Pancreas (tissue), 10 donors: ENCODE measurements at regions not wholly inside any gene's neighbourhood (a gene's known extent, or its start where the extent isn't known, plus 50 kb on each side); places are given as distances from the start of the nearest gene placed in this dataset.

ENCODE experiments used
- ATAC-seq, 4 donors: fragments of 200-7000 bp; cut with Tn5 transposase; one replicate each; pipeline versions ENCODE4 v1.8.0 to v1.9.1; 2020; ENCODE audit warnings: mild to moderate bottlenecking in 4 of 4, moderate library complexity in 4 of 4
- DNase-seq, 6 donors: peaks; one replicate each; pipeline ENCODE4 v3.0.0-alpha.2; 2020
- FAIRE-seq: peaks from 2 replicates; lab custom pipeline; 2012; peaks lifted over from hg19 to GRCh38; lab: Jason Lieb, UNC
- H3K27ac ChIP-seq, 4 donors: fragments of 200-600 bp; sonication (generic); 1 replicate in 3 of 4; 2 replicates in 1 of 4; pipeline versions ENCODE4 v1.5.0 to v1.8.0; 2020
- H3K27me3 ChIP-seq, 4 donors: fragments of 200-600 bp; one replicate each; pipeline ENCODE4 v1.8.0; 2021
- H3K36me3 ChIP-seq, 3 donors: fragments of 200-600 bp; sonication (generic) in 1 of 3; one replicate each; pipeline versions ENCODE4 v1.5.0 to v1.8.0; 2020 to 2021
- H3K4me1 ChIP-seq, 3 donors: fragments of 200-600 bp; one replicate each; pipeline ENCODE4 v1.8.0; 2021
- H3K4me3 ChIP-seq, 4 donors: fragments of 200-600 bp; sonication (generic) in 2 of 4; one replicate each; pipeline versions ENCODE4 v1.5.0 to v1.8.0; 2020 to 2021
- H3K9me3 ChIP-seq, 4 donors: fragments of 200-600 bp; one replicate each; pipeline ENCODE4 v1.8.0; 2021
- CTCF ChIP-seq, 4 donors: fragments of 200-600 bp; sonication (generic) in 3 of 4; IDR thresholded peaks; one replicate each; pipeline versions ENCODE4 v1.5.0 to v1.8.0; 2021; ENCODE audit warnings: antibody characterized with exemption in 4 of 4
- WGBS, 2 donors: extraction: QIAGEN DNeasy Blood & Tissue Kit; methylation state at CpG; one replicate each; pipeline ENCODE4 v1.1.7; 2013; 5-methylcytosine and 5-hydroxymethylcytosine counted together
- intact Hi-C, 3 donors: fragments of 100-400 bp; cut with DNase I; formaldehyde crosslinking; loops; one replicate each; pipeline versions ENCODE4 v1.11.1 to v1.14.2; 2022
- donor health status: healthy with polysubstance abuse.
- donor health status: DM: no; HTN: no; CAD: no; lungs with moderate emphysema.
- donor health status: DM: no; HTN: no; CAD: no.
- donor health status: control.
- donor health status: control.
- donor health status: Bipolar disorder and iron deficiency.
- donor health status: DM: yes; HTN: yes; CAD: no.
- donor health status: DM: no; HTN: no; CAD: no.
- donor health status: DM: no; HTN: no; CAD: no.
- donor health status: DM: yes; HTN: yes; CAD: no.

DNA sequence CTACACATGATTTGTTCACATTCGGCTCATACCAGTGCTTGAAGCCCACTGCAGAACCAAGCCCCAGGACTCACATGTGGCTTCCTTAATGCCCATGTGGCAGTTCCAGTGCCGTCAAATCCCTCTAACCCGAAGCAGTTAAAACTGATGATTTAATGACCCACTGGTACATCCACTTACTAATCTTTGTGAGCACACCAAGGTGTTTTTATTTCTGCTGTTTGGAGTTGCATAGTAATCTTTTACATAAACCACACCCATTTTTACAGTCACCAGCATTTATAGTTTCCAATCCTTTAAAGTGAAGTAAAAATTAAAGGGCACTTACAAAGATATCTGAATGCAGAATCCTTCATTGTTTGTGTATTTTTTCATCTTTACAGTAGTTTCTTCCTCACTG, 232.0 kb downstream of the ANKRD60 start:
- no peak for ATAC-seq
- no peak overlapping the region for H3K27ac ChIP-seq
- no peak overlapping the region for H3K4me3 ChIP-seq
- no peaks in the 10 kb centered on the region for H3K9me3 ChIP-seq
- 51 to 64% methylated on average over 3 of the region's 3 CpGs for WGBS, 2 donors
- FAIRE-seq: no peak
- H3K4me1 ChIP-seq: peaks cover 0 to 5% (median 4%) of the 10 kb centered on the region in 3 donors
- H3K36me3 ChIP-seq: no peaks in the 10 kb centered on the region
- intact Hi-C loops: no loop called here
- no peak for TF ChIP-seq CTCF (IDR thresholded peaks at IDR 0.05)
- peak in 1 of 6 donors; percentile 7 for DNase-seq
- no peaks in the 10 kb centered on the region for H3K27me3 ChIP-seq

- no peaks in the 10 kb centered on the region for H3K36me3 ChIP-seq
- DNase-seq: peak in 1 of 6 donors; percentile 19
- 74 to 85% methylated on average over 8 of the region's 8 CpGs for WGBS, 2 donors
- H3K27ac ChIP-seq: no peak overlapping the region
- FAIRE-seq: no peak
- no peak for TF ChIP-seq CTCF (IDR thresholded peaks at IDR 0.05)
- ATAC-seq: no peak
- intact Hi-C loops: no loop called here
- H3K27me3 ChIP-seq: no peaks in the 10 kb centered on the region
- no peak overlapping the region for H3K4me3 ChIP-seq
- H3K9me3 ChIP-seq: no peaks in the 10 kb centered on the region
- peaks cover 0 to 4% (median under 1%) of the 10 kb centered on the region in 3 donors for H3K4me1 ChIP-seq
Measured at GRCh38 chr20:57995381-57995977, 233.0 kb downstream of the ANKRD60 start.

DNA sequence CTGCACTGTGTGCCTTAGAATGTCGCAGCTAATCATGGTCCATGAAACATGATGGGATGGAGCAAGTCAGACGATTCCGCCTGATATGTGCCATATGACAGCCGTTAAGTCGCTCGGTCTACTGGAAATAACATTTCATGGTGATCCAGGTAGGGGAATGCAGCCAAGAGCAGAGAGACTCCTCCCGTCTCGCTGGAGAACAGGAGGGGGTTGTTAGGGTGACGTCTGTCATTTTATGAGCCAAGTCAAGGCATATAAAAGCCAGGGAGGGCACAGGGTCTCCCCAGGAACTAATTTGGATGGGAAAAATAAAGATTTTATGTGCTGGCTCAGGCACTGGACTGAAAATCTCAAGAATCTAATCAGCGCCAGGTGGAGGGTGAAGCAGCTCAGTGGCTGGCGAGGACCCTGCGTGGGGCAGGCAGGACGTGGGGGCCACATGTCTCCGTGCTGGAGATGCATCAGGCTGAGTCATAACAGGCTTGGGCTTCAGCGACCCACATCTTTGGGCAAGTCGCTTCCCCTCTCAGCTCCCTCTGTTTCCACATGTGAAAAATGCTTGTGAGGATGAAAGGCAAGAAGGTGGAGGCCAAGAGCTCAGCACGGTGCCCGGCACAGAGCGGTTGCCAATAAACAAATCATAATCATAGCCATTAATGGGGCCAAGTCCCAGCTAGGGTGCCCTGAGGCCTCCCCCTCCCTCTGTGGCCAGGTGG, 234.6 kb downstream of the ANKRD60 start:
- DNase-seq: peak in 1 of 6 donors; percentile 24
- Histone ChIP-seq H3K36me3 (no peaks in the 10 kb centered on the region), H3K27me3 (no peaks in the 10 kb centered on the region), H3K4me1 (peaks cover 0 to under 1% (median 0%) of the 10 kb centered on the region in 3 donors), H3K4me3 (no peak overlapping the region), H3K9me3 (no peaks in the 10 kb centered on the region), H3K27ac (no peak overlapping the region)
- no peak for TF ChIP-seq CTCF (IDR thresholded peaks at IDR 0.05)
- no peak for FAIRE-seq
- intact Hi-C loops: no loop called here
- no peak for ATAC-seq
- 54 to 67% methylated on average over 19 of the region's 19 CpGs for WGBS, 2 donors

DNA sequence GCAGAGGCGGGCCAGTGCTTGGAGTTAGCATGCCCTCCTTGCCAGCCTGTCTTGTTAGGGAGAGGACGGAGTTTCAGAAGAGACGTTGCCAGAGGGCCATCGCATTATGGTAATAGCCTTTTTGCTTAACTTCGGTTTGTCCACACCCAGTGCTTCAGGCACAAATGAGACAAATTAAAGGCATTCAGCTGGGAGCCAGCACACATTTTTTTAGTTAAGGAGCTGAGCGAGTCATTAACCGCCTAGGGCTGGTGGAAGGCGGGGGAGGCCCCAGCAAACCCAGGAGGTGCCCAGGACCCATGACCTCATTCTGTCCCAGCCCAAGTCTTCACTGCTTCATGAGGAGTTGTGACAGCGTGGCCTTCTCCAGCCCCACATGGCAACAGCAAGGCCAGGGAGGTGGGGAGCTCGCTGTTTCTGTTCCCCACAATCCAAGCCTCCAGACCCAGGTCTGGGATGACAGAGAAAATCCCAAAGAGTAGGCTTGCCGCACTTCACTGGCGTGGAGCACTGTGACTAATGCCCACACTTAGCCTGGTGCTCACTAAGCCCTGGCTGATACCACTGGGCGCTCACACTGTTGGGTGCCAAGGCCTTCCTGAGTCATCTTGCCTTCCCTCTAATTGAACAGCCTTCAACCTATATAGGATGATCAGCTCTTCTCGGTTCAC, 237.1 kb downstream of the ANKRD60 start:
- FAIRE-seq: no peak
- peak in 1 of 6 donors; percentile 30 for DNase-seq
- Histone ChIP-seq H3K9me3 (no peaks in the 10 kb centered on the region), H3K4me1 (no peaks in the 10 kb centered on the region), H3K27me3 (no peaks in the 10 kb centered on the region), H3K36me3 (no peaks in the 10 kb centered on the region), H3K27ac (no peak overlapping the region), H3K4me3 (no peak overlapping the region)
- WGBS, 2 donors: 68 to 79% methylated on average over 14 of the region's 14 CpGs
- no peak for TF ChIP-seq CTCF (IDR thresholded peaks at IDR 0.05)
- intact Hi-C loops: no loop called here
- peak in 2 of 4 donors; percentile 32 to 60 for ATAC-seq
